IMR-90 (cell line): ENCODE measurements at regions not wholly inside any gene's neighbourhood (a gene's known extent, or its start where the extent isn't known, plus 50 kb on each side); places are given as distances from the start of the nearest gene placed in this dataset.

Experiments
- ATAC-seq: fragments of 200-7000 bp; cut with Tn5 transposase; 2 replicates; pipeline ENCODE4 v1.9.1; 2020; ENCODE audit warnings: low read depth, mild to moderate bottlenecking, moderate library complexity
- BruUV-seq: library from RNA; stranded (reverse); fragments of 400-500 nt; replicated peaks from 2 replicates; lab custom pipeline; 2021; lab: Mats Ljungman, UMichigan
- CTCF ChIA-PET: fragments of 300-600 bp; formaldehyde crosslinking; extraction: SDS; loops from one replicate; lab custom pipeline; 2021; ENCODE audit warnings: antibody characterized with exemption; lab: Yijun Ruan, JAX
- POLR2A ChIA-PET: fragments of 300-600 bp; sonication (Branson Sonifier 250); formaldehyde crosslinking; loops from one replicate; lab custom pipeline; 2022; ENCODE audit warnings: antibody characterized with exemption; ENCODE audit not compliant: unreplicated experiment; lab: Charles Lee
- DNase-seq: peaks from one replicate; pipeline ENCODE4 v3.0.0; 2013
- H2AFZ ChIP-seq: replicated peaks from 2 replicates; pipeline ENCODE3; 2013; ENCODE audit warnings: low read length, mild to moderate bottlenecking; ENCODE audit not compliant: poor library complexity
- H2AK5ac ChIP-seq: 2 replicates; pipeline ENCODE4 v1.6.1; 2013; ENCODE audit warnings: low read depth, low read length, inconsistent platforms
- H2AK9ac ChIP-seq: replicated peaks from 2 replicates; pipeline ENCODE3; 2013; ENCODE audit warnings: mild to moderate bottlenecking, low read depth, low read length, moderate library complexity; ENCODE audit not compliant: poor library complexity
- H2BK120ac ChIP-seq: 2 replicates; pipeline ENCODE4 v1.6.1; 2013; ENCODE audit warnings: low read depth, low read length, inconsistent platforms
- H2BK15ac ChIP-seq: 3 replicates; pipeline ENCODE4 v1.6.1; 2013; ENCODE audit warnings: low read depth, low read length, inconsistent platforms
- H2BK20ac ChIP-seq: 2 replicates; pipeline ENCODE4 v1.6.1; 2013; ENCODE audit warnings: low read depth, mild to moderate bottlenecking, inconsistent platforms, low read length, moderate library complexity
- H2BK5ac ChIP-seq: 2 replicates; pipeline ENCODE4 v1.6.1; 2013; ENCODE audit warnings: mild to moderate bottlenecking, low read depth, low read length, inconsistent platforms; ENCODE audit not compliant: poor library complexity, severe bottlenecking
- H3K14ac ChIP-seq: replicated peaks from 2 replicates; pipeline ENCODE4 v1.6.1; 2013; ENCODE audit warnings: low read depth, low read length, inconsistent platforms
- H3K18ac ChIP-seq: 2 replicates; pipeline ENCODE4 v1.6.1; 2013; ENCODE audit warnings: low read depth, low read length, control low read depth
- H3K23ac ChIP-seq: 2 replicates; pipeline ENCODE4 v1.6.1; 2013; ENCODE audit warnings: low read depth, low read length, inconsistent platforms
- H3K27ac ChIP-seq: 2 replicates; pipeline ENCODE4 v1.5.1; 2013; ENCODE audit warnings: mild to moderate bottlenecking, control low read depth, low read length; ENCODE audit not compliant: insufficient read depth
- H3K27me3 ChIP-seq: 2 replicates; pipeline ENCODE4 v1.6.1; 2013; ENCODE audit warnings: low read length; ENCODE audit not compliant: control insufficient read depth, insufficient read depth
- H3K36me3 ChIP-seq: 2 replicates; pipeline ENCODE4 v1.6.1; 2013; ENCODE audit warnings: low read length, mixed read lengths; ENCODE audit not compliant: control insufficient read depth, insufficient read depth
- H3K4ac ChIP-seq: 2 replicates; pipeline ENCODE4 v1.6.1; 2013; ENCODE audit warnings: low read depth, low read length, inconsistent platforms
- H3K4me1 ChIP-seq: 2 replicates; pipeline ENCODE4 v1.6.1; 2013; ENCODE audit warnings: low read length, mixed read lengths; ENCODE audit not compliant: control insufficient read depth, insufficient read depth
- H3K4me2 ChIP-seq: 2 replicates; pipeline ENCODE4 v1.6.1; 2013; ENCODE audit warnings: low read depth, mild to moderate bottlenecking, control low read depth, low read length, moderate library complexity
- H3K4me3 ChIP-seq: 2 replicates; pipeline ENCODE4 v1.5.1; 2013; ENCODE audit warnings: low read depth, mild to moderate bottlenecking, control low read depth, low read length, moderate library complexity; ENCODE audit not compliant: insufficient read depth
- H3K56ac ChIP-seq: 2 replicates; pipeline ENCODE4 v1.6.1; 2013; ENCODE audit warnings: low read length, inconsistent platforms; ENCODE audit not compliant: insufficient read depth; ENCODE audit errors: extremely low read depth
- H3K79me1 ChIP-seq, 2 experiments: 2 replicates each; pipeline ENCODE4 v1.6.1; 2013; ENCODE audit warnings: low read length in 2 of 2, inconsistent platforms in 1 of 2, low read depth in 1 of 2
- H3K9ac ChIP-seq: 2 replicates; pipeline ENCODE4 v1.6.1; 2013; ENCODE audit warnings: low read depth, low read length, control low read depth
- H3K9me1 ChIP-seq: 2 replicates; pipeline ENCODE4 v1.6.1; 2013; ENCODE audit warnings: low read length, inconsistent platforms; ENCODE audit not compliant: insufficient read depth
- H3K9me3 ChIP-seq: 2 replicates; pipeline ENCODE4 v1.6.1; 2013; ENCODE audit warnings: low read length; ENCODE audit not compliant: control insufficient read depth, insufficient read depth
- H4K20me1 ChIP-seq: 2 replicates; pipeline ENCODE4 v1.6.1; 2013; ENCODE audit warnings: low read length, inconsistent platforms; ENCODE audit not compliant: insufficient read depth
- H4K5ac ChIP-seq: 2 replicates; pipeline ENCODE4 v1.6.1; 2013; ENCODE audit warnings: mild to moderate bottlenecking, low read depth, low read length, control low read depth
- H4K8ac ChIP-seq, 2 experiments: 2 replicates each; pipeline ENCODE4 v1.6.1; 2013; ENCODE audit warnings: low read depth in 2 of 2, low read length in 2 of 2, control low read depth in 1 of 2, inconsistent platforms in 1 of 2
- H4K91ac ChIP-seq: 2 replicates; pipeline ENCODE4 v1.6.1; 2013; ENCODE audit warnings: low read depth, low read length, inconsistent platforms; ENCODE audit not compliant: insufficient read depth
- FOS ChIP-seq: fragments of 150-350 bp; IDR thresholded peaks from 2 replicates; pipeline ENCODE4 v1.6.1; 2016; ENCODE audit warnings: low read depth, low read length
- MAFK ChIP-seq: IDR thresholded peaks from 2 replicates; pipeline ENCODE4 v1.6.1; 2012; ENCODE audit warnings: low read depth, low read length, improper control_type of control experiment
- WGBS, 2 experiments: methylation state at CpG; one replicate each; pipeline versions ENCODE4 v1.1.5 to v1.1.7; 2013; ENCODE audit warnings: missing lambda C conversion rate in 2 of 2; ENCODE audit not compliant: insufficient read length in 1 of 2; ENCODE audit errors: extremely low coverage in 2 of 2; 5-methylcytosine and 5-hydroxymethylcytosine counted together
- dilution Hi-C: fragments of 300-500 bp; cut with HindIII; formaldehyde crosslinking; loops from one replicate; pipeline ENCODE4 v1.14.3; 2018; ENCODE audit warnings: low sequenced_read_pairs; ENCODE audit not compliant: unreplicated experiment
- in situ Hi-C: fragments of 300-500 bp; cut with MboI; formaldehyde crosslinking; loops from 3 replicates; pipeline ENCODE4 v1.14.3; 2019; ENCODE audit warnings: low sequenced_read_pairs, inconsistent platforms, mixed read lengths
- intact Hi-C: fragments of 100-400 bp; cut with micrococcal nuclease; formaldehyde crosslinking; loops from 2 replicates; pipeline ENCODE4 v1.10.0; 2022

DNA sequence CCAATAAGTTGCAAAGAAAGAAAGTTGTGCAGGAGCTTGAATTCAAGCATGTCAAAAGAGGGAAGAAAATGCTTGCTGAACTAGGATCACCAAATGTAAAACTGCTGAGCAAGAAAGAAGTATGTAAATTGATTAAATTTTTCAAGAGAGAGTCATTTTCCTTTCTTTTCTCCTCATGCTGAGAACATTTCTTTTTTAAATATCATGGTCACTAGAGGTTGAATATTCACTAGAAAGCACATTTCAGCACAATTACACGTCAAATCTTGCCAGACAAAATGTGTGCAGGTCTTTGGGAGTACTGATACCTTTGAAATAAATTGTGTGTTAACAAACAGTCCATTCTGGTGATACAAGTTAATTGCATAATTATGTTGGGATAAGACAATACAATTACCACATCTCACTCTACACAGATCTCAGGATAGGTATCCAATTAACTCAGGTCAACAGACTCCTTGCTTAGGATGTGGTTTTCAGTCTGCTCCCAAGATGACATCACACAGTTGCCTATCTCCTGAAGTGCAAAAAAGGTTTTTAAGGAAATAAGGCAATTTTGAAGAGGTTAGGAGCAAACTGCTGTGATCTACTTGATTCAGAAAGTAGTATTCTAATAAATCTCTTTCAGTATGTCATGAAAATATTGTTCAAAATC, 862.2 kb downstream of the RPS29 start:
- H3K4me3 ChIP-seq, result no peak overlapping the region
- peak overlapping the region; percentile 74; the same call in 1 of the 2 replicates for H3K23ac ChIP-seq
- H3K18ac ChIP-seq, result peak overlapping the region; percentile 93
- peak overlapping the region; percentile 95 for H3K4ac ChIP-seq
- H3K9me3 ChIP-seq, result no peaks in the 10 kb centered on the region
- no peaks in the 10 kb centered on the region for H4K20me1 ChIP-seq
- peak overlapping the region; percentile 83; the same call in 1 of the 2 replicates for H3K14ac ChIP-seq
- peak; percentile 23 for DNase-seq
- peak; percentile 33 for ATAC-seq
- in situ Hi-C loops (no loop called here), intact Hi-C loops (no loop called here), dilution Hi-C loops (no loop called here)
- H3K9me1 ChIP-seq, result no peaks in the 10 kb centered on the region
- peak overlapping the region in 1 of 2 experiments; percentile 86; a peak in 2 of 4 replicates for H4K8ac ChIP-seq
- H3K9ac ChIP-seq, result no peak overlapping the region
- no peaks in the 10 kb centered on the region for H3K36me3 ChIP-seq
- peak overlapping the region; percentile 97 for H2BK120ac ChIP-seq
- no peak overlapping the region; the same call in none of the 2 replicates for H3K56ac ChIP-seq
- no peak overlapping the region for H2AFZ ChIP-seq
- peak overlapping the region; percentile 81 for H4K5ac ChIP-seq
- WGBS, 2 experiments, result no CpG with 5 or more reads among the region's 1 CpG
- peak overlapping the region; percentile 93 for H2BK20ac ChIP-seq
- POLR2A ChIA-PET, result no interaction called here
- peak overlapping the region; percentile 56 for H3K4me2 ChIP-seq
- no TSS peak for BruUV-seq
- peaks cover 5% of the 10 kb centered on the region; the same call in 1 of the 2 replicates for H3K4me1 ChIP-seq
- H2AK9ac ChIP-seq, result no peak overlapping the region
- TF ChIP-seq FOS (no peak), MAFK (peak; percentile 52)
- H3K27ac ChIP-seq, result peak overlapping the region; percentile 93; the same call in 1 of the 2 replicates
- peak overlapping the region; percentile 96 for H2BK5ac ChIP-seq
- peak overlapping the region; percentile 92 for H4K91ac ChIP-seq
- no peaks in the 10 kb centered on the region for H3K79me1 ChIP-seq
- no peak overlapping the region for H2AK5ac ChIP-seq
- CTCF ChIA-PET, result no interaction called here
- H2BK15ac ChIP-seq, result no peak overlapping the region
- no peaks in the 10 kb centered on the region for H3K27me3 ChIP-seq
